Loucy (cell line): ENCODE measurements at regions not wholly inside any gene's neighbourhood (a gene's known extent, or its start where the extent isn't known, plus 50 kb on each side); places are given as distances from the start of the nearest gene placed in this dataset.
A peak's percentile ranks its signal among the peaks of the same experiment; 100 is the strongest.
"Not testable (repeated sequence)": the region's sequence is repeated elsewhere in the genome, so short reads cannot be mapped to it uniquely, and the experiment has no call there.

ENCODE experiments used
- H2AFZ ChIP-seq: fragments of 200-600 bp; sonication (generic); 2 replicates; pipeline ENCODE4 v1.6.0; 2016; ENCODE audit warnings: antibody characterized with exemption, mild to moderate bottlenecking, low read length, moderate library complexity
- H3F3A ChIP-seq: fragments of 200-600 bp; 2 replicates; pipeline ENCODE4 v1.6.0; 2016; ENCODE audit warnings: antibody characterized with exemption, low read depth, mild to moderate bottlenecking
- H3K27me3 ChIP-seq: fragments of 200-600 bp; sonication (generic); 2 replicates; pipeline ENCODE4 v1.6.1; 2014; ENCODE audit warnings: low read length, mild to moderate bottlenecking; ENCODE audit not compliant: insufficient read depth, poor library complexity, severe bottlenecking
- H3K36me3 ChIP-seq: fragments of 200-600 bp; sonication (generic); 2 replicates; pipeline ENCODE4 v1.6.1; 2016; ENCODE audit warnings: low read length; ENCODE audit not compliant: insufficient read depth
- H3K4me1 ChIP-seq: fragments of 200-600 bp; sonication (generic); 2 replicates; pipeline ENCODE4 v1.5.1; 2014; ENCODE audit warnings: low read length, mild to moderate bottlenecking; ENCODE audit not compliant: insufficient read depth, poor library complexity, severe bottlenecking
- H3K4me2 ChIP-seq: fragments of 200-600 bp; sonication (generic); 2 replicates; pipeline ENCODE4 v1.6.0; 2014; ENCODE audit warnings: antibody characterized with exemption, low read length, low read depth, mild to moderate bottlenecking; ENCODE audit not compliant: poor library complexity, severe bottlenecking
- H3K4me3 ChIP-seq: fragments of 200-600 bp; sonication (generic); 2 replicates; pipeline ENCODE4 v1.5.1; 2014; ENCODE audit warnings: low read length, mild to moderate bottlenecking, mixed read lengths; ENCODE audit not compliant: poor library complexity, severe bottlenecking
- H3K79me2 ChIP-seq: fragments of 200-600 bp; sonication (generic); 2 replicates; pipeline ENCODE4 v1.6.1; 2014; ENCODE audit warnings: low read length; ENCODE audit not compliant: insufficient read depth
- H3K9ac ChIP-seq: fragments of 200-600 bp; sonication (generic); 2 replicates; pipeline ENCODE4 v1.6.0; 2014; ENCODE audit warnings: mild to moderate bottlenecking, low read depth, low read length, moderate library complexity; ENCODE audit not compliant: poor library complexity, severe bottlenecking
- H3K9me2 ChIP-seq: fragments of 200-600 bp; sonication (generic); replicated peaks from 2 replicates; pipeline ENCODE4 v1.6.1; 2016; ENCODE audit warnings: low read depth, low read length, mixed read lengths
- H3K9me3 ChIP-seq: fragments of 200-600 bp; sonication (generic); 2 replicates; pipeline ENCODE4 v1.6.1; 2014; ENCODE audit warnings: mild to moderate bottlenecking, antibody characterized with exemption, low read length, low read depth; ENCODE audit not compliant: insufficient read depth
- H4K20me1 ChIP-seq: fragments of 200-600 bp; sonication (generic); 2 replicates; pipeline ENCODE4 v1.6.0; 2014; ENCODE audit warnings: antibody characterized with exemption, low read length, mild to moderate bottlenecking; ENCODE audit not compliant: insufficient read depth, poor library complexity, severe bottlenecking
- EZH2phosphoT487 ChIP-seq: fragments of 200-600 bp; IDR thresholded peaks from 2 replicates; pipeline ENCODE4 v1.6.1; 2018; ENCODE audit warnings: antibody characterized with exemption, mild to moderate bottlenecking, moderate library complexity, borderline replicate concordance
- TF ChIP-seq, protein P1 (sequence below): fragments of 200-600 bp; sonication (generic); conservative IDR thresholded peaks from 2 replicates; pipeline ENCODE4 v1.5.1; 2014; ENCODE audit warnings: mild to moderate bottlenecking, antibody characterized with exemption, low read length

DNA sequence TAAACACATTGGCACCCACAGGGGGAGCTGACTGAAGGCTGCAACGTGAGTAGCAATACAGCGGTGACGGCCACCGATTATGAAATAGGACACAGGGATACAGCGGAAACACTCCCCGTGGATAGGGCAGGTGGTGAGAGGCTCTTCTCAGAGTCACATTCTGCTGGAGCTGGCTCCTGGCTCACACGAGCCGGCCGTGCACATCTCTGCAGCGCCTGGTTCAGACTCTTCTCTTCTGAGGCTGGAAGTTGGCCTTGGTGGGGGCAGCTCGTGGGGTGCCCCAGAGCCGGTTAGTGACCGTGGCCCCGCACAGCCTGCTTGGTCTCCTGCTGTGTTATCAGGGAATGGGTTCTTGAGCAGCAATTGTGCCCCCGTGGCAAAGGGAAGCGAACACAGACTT, 61.3 kb upstream of the EN2 start:
- Histone ChIP-seq H3K4me2 (no peak overlapping the region), H3K9ac (no peak overlapping the region), H3K4me1 (peaks cover 3% of the 10 kb centered on the region), H3K9me3 (no peaks in the 10 kb centered on the region), H3K27me3 (no peaks in the 10 kb centered on the region), H4K20me1 (no peaks in the 10 kb centered on the region), H3F3A (no peaks in the 10 kb centered on the region), H3K4me3 (no peak overlapping the region), H2AFZ (no peak overlapping the region), H3K79me2 (no peaks in the 10 kb centered on the region), H3K9me2 (no peaks in the 10 kb centered on the region), H3K36me3 (no peaks in the 10 kb centered on the region)
- TF ChIP-seq, protein P1, sequence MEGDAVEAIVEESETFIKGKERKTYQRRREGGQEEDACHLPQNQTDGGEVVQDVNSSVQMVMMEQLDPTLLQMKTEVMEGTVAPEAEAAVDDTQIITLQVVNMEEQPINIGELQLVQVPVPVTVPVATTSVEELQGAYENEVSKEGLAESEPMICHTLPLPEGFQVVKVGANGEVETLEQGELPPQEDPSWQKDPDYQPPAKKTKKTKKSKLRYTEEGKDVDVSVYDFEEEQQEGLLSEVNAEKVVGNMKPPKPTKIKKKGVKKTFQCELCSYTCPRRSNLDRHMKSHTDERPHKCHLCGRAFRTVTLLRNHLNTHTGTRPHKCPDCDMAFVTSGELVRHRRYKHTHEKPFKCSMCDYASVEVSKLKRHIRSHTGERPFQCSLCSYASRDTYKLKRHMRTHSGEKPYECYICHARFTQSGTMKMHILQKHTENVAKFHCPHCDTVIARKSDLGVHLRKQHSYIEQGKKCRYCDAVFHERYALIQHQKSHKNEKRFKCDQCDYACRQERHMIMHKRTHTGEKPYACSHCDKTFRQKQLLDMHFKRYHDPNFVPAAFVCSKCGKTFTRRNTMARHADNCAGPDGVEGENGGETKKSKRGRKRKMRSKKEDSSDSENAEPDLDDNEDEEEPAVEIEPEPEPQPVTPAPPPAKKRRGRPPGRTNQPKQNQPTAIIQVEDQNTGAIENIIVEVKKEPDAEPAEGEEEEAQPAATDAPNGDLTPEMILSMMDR = no peak
- no peak for TF ChIP-seq EZH2phosphoT487

- not testable (repeated sequence) for H3K9me2 ChIP-seq, H3K9ac ChIP-seq, H3K4me2 ChIP-seq, H3K4me1 ChIP-seq, H3K36me3 ChIP-seq, H3K79me2 ChIP-seq, H3K27me3 ChIP-seq, H3F3A ChIP-seq, H3K4me3 ChIP-seq, H3K9me3 ChIP-seq, H2AFZ ChIP-seq, H4K20me1 ChIP-seq
Measured at GRCh38 chr7:155397758-155398714, 59.9 kb upstream of the EN2 start.

DNA sequence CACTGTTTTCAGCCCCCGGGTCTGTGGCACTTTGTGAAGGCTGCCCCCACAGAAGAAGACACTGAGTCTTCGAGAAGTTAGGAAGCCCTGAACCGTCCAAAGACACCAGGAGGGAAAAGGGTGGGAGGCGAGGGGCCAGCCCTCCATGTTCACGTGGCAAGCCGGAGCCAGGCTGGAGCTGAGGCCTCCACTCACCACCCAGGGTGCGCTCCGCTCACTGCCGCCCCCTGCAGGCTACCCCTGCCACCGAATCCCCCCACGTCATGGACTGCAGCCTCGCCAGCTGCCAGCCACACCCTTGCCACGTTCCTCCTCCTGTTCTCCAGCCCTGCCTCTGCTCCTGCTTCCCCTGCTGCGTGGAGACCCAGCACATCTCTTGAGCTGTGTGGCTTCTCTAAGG, 59.0 kb upstream of the EN2 start:
- H2AFZ ChIP-seq = no peak overlapping the region
- H3K4me3 ChIP-seq = no peak overlapping the region
- H3F3A ChIP-seq = no peaks in the 10 kb centered on the region
- H4K20me1 ChIP-seq = no peaks in the 10 kb centered on the region
- no peaks in the 10 kb centered on the region for H3K79me2 ChIP-seq
- TF ChIP-seq, protein P1 = peak; percentile 61
- no peak for TF ChIP-seq EZH2phosphoT487
- no peaks in the 10 kb centered on the region for H3K27me3 ChIP-seq
- H3K9ac ChIP-seq = no peak overlapping the region
- H3K9me3 ChIP-seq = no peaks in the 10 kb centered on the region
- no peaks in the 10 kb centered on the region for H3K36me3 ChIP-seq
- H3K4me1 ChIP-seq = peaks cover 6% of the 10 kb centered on the region
- no peak overlapping the region for H3K4me2 ChIP-seq
- H3K9me2 ChIP-seq = no peaks in the 10 kb centered on the region

- no peak overlapping the region for H3K4me2 ChIP-seq
- no peak overlapping the region for H2AFZ ChIP-seq
- TF ChIP-seq, protein P1 = no peak
- no peak for TF ChIP-seq EZH2phosphoT487
- no peaks in the 10 kb centered on the region for H3K9me2 ChIP-seq
- H3K4me1 ChIP-seq = peaks cover 6% of the 10 kb centered on the region
- no peak overlapping the region for H3K9ac ChIP-seq
- H3K79me2 ChIP-seq = no peaks in the 10 kb centered on the region
- H4K20me1 ChIP-seq = no peaks in the 10 kb centered on the region
- no peaks in the 10 kb centered on the region for H3K36me3 ChIP-seq
- H3F3A ChIP-seq = no peaks in the 10 kb centered on the region
- no peaks in the 10 kb centered on the region for H3K9me3 ChIP-seq
- no peak overlapping the region for H3K4me3 ChIP-seq
- H3K27me3 ChIP-seq = no peaks in the 10 kb centered on the region
Measured at GRCh38 chr7:155399577-155399976, 58.4 kb upstream of the EN2 start.
